IMR-90 (cell line): ENCODE measurements at regions not wholly inside any gene's neighbourhood (a gene's known extent, or its start where the extent isn't known, plus 50 kb on each side); places are given as distances from the start of the nearest gene placed in this dataset.

Experiments used
- CEBPB ChIP-seq: IDR thresholded peaks from 2 replicates; pipeline ENCODE4 v1.6.1; 2012; ENCODE audit warnings: low read depth, low read length, improper control_type of control experiment
- CTCF ChIP-seq: conservative IDR thresholded peaks from 2 replicates; pipeline ENCODE4 v1.5.1; 2012; ENCODE audit warnings: mild to moderate bottlenecking, low read depth, low read length, improper control_type of control experiment
- ELK1 ChIP-seq: fragments of 150-350 bp; IDR thresholded peaks from 2 replicates; pipeline ENCODE4 v1.6.1; 2016; ENCODE audit warnings: low read depth, mild to moderate bottlenecking, low read length, moderate library complexity, borderline replicate concordance
- FOS ChIP-seq: fragments of 150-350 bp; IDR thresholded peaks from 2 replicates; pipeline ENCODE4 v1.6.1; 2016; ENCODE audit warnings: low read depth, low read length
- MAFK ChIP-seq: IDR thresholded peaks from 2 replicates; pipeline ENCODE4 v1.6.1; 2012; ENCODE audit warnings: low read depth, low read length, improper control_type of control experiment
- MAZ ChIP-seq: IDR thresholded peaks from 2 replicates; pipeline ENCODE4 v1.6.1; 2012; ENCODE audit warnings: low read depth, mild to moderate bottlenecking, low read length, improper control_type of control experiment, moderate library complexity, borderline replicate concordance
- MXI1 ChIP-seq: IDR thresholded peaks from 2 replicates; pipeline ENCODE4 v1.6.1; 2012; ENCODE audit warnings: low read depth, mild to moderate bottlenecking, low read length, moderate library complexity, borderline replicate concordance
- NFE2L2 ChIP-seq: fragments of 150-350 bp; IDR thresholded peaks from 2 replicates; pipeline ENCODE4 v1.6.1; 2016; ENCODE audit warnings: low read depth, mild to moderate bottlenecking, low read length
- POLR2A ChIP-seq: IDR thresholded peaks from 2 replicates; pipeline ENCODE4 v1.6.1; 2012; ENCODE audit warnings: mild to moderate bottlenecking, low read depth, low read length
- RAD21 ChIP-seq: IDR thresholded peaks from 2 replicates; pipeline ENCODE4 v1.6.1; 2012; ENCODE audit warnings: low read length, improper control_type of control experiment
- RCOR1 ChIP-seq: IDR thresholded peaks from 2 replicates; pipeline ENCODE4 v1.6.1; 2012; ENCODE audit warnings: mild to moderate bottlenecking, low read length, improper control_type of control experiment; ENCODE audit not compliant: insufficient replicate concordance
- RFX5 ChIP-seq: IDR thresholded peaks from 2 replicates; pipeline ENCODE4 v1.8.0; 2012; ENCODE audit warnings: low read depth, mild to moderate bottlenecking, low read length, moderate library complexity
- SMC3 ChIP-seq: fragments of 150-350 bp; IDR thresholded peaks from 2 replicates; pipeline ENCODE4 v1.6.1; 2016; ENCODE audit warnings: low read depth, mild to moderate bottlenecking, antibody characterized with exemption, low read length, moderate library complexity
- TF ChIP-seq, protein P1 (sequence below): fragments of 150-350 bp; IDR thresholded peaks from 2 replicates; pipeline ENCODE4 v1.6.1; 2017; ENCODE audit warnings: mild to moderate bottlenecking, antibody characterized with exemption, low read length, low read depth

- no peak for TF ChIP-seq CTCF
- TF ChIP-seq POLR2A, result no peak
- no peak for TF ChIP-seq SMC3
- TF ChIP-seq RAD21, result no peak
- TF ChIP-seq MAZ, result no peak
- no peak for TF ChIP-seq MXI1
- TF ChIP-seq MAFK, result no peak
- no peak for TF ChIP-seq RCOR1
- TF ChIP-seq, protein P1, sequence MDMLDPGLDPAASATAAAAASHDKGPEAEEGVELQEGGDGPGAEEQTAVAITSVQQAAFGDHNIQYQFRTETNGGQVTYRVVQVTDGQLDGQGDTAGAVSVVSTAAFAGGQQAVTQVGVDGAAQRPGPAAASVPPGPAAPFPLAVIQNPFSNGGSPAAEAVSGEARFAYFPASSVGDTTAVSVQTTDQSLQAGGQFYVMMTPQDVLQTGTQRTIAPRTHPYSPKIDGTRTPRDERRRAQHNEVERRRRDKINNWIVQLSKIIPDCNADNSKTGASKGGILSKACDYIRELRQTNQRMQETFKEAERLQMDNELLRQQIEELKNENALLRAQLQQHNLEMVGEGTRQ, result no peak
- TF ChIP-seq RFX5, result no peak
- no peak for TF ChIP-seq ELK1
- TF ChIP-seq CEBPB, result no peak
- TF ChIP-seq FOS, result no peak
- no peak for TF ChIP-seq NFE2L2
Observed at GRCh38 chr1:99445486-99445885, 181.2 kb downstream of the PLPPR4 start.
